ENCODE measurements at regions not wholly inside any gene's neighbourhood (a gene's known extent, or its start where the extent isn't known, plus 50 kb on each side); places are given as distances from the start of the nearest gene placed in this dataset.

DNA sequence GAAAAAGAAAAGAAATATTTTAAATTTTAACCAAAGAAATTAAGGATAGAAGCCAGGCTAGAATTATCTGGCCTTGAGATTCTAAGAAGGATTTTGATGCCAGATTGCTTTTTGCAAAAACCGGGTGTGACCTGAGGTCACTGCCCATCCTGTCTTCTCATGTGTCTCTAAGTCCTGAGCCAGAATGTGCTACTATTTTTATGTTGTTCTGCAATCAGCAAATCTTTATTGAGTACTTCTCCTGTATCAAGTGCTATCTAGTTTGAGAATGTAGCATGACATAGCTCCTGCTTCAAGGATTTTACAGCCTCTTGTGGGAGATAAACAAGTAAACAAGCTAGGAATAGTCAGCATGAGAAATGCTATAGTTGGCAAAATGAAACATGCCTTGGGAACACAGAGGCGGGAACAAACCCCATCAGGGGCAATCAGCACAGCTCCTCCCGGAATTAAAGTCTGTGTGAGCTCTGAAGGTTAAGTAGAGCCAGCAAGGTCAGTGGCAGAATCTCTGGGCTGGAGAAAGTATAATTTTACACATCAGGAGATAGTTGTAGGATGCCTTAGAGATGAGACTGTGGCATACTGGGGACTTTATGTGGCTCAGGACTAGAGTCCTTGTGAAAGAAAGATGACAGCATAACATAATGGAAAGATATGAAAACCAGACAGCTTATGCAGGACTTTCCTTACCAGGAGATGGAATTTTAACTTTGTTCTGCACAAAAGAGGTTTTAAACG, 899.5 kb upstream of the SLC10A2 start:
- TF ChIP-seq, protein P1, sequence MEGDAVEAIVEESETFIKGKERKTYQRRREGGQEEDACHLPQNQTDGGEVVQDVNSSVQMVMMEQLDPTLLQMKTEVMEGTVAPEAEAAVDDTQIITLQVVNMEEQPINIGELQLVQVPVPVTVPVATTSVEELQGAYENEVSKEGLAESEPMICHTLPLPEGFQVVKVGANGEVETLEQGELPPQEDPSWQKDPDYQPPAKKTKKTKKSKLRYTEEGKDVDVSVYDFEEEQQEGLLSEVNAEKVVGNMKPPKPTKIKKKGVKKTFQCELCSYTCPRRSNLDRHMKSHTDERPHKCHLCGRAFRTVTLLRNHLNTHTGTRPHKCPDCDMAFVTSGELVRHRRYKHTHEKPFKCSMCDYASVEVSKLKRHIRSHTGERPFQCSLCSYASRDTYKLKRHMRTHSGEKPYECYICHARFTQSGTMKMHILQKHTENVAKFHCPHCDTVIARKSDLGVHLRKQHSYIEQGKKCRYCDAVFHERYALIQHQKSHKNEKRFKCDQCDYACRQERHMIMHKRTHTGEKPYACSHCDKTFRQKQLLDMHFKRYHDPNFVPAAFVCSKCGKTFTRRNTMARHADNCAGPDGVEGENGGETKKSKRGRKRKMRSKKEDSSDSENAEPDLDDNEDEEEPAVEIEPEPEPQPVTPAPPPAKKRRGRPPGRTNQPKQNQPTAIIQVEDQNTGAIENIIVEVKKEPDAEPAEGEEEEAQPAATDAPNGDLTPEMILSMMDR (IDR thresholded peaks at IDR 0.05) = no peak
- no peak for TF ChIP-seq POLR2A (IDR thresholded peaks at IDR 0.05)

All from lower leg skin (tissue), 3 donors.